Esophagus muscularis mucosa (tissue), 3 donors: ENCODE measurements at regions not wholly inside any gene's neighbourhood (a gene's known extent, or its start where the extent isn't known, plus 50 kb on each side); places are given as distances from the start of the nearest gene placed in this dataset.

Experiments
- CTCF ChIP-seq, 3 experiments: fragments of 200-600 bp in 2 of 3; fragments of 450-650 bp in 1 of 3; sonication (generic) in 2 of 3; IDR thresholded peaks; one replicate each; pipeline ENCODE4 v1.5.1; 2017 to 2019; ENCODE audit warnings: antibody characterized with exemption in 3 of 3, mild to moderate bottlenecking in 2 of 3, moderate library complexity in 1 of 3
- POLR2A ChIP-seq: fragments of 450-650 bp; IDR thresholded peaks from one replicate; pipeline ENCODE4 v1.6.1; 2017; ENCODE audit warnings: antibody characterized with exemption, moderate library complexity, mild to moderate bottlenecking, low read depth

DNA sequence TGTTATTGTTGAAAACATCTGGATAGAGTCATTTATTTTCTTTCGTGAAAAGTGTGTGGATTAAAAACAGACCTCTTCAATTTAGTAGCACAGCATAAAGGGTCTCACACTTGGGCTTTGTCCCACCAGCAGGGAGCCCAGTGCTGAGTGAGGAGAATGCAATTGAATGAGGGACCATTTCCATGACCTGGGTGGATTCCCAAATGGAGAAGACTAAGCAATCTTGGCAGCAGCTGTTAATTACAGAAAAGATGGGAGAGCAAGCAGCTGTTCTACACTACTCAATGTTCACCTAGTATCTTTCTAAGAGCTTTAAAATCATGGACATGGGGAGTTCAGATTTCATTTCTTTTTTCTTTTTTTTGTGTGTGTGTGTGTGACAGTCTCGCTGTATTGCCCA, 121.8 kb upstream of the FN1 start:
- TF ChIP-seq CTCF (IDR thresholded peaks at IDR 0.05) (no peak), POLR2A (no peak)
